GM19397 (cell line): ENCODE measurements at regions not wholly inside any gene's neighbourhood (a gene's known extent, or its start where the extent isn't known, plus 50 kb on each side); places are given as distances from the start of the nearest gene placed in this dataset.
"Not testable (repeated sequence)": the region's sequence is repeated elsewhere in the genome, so short reads cannot be mapped to it uniquely, and the experiment has no call there.

Experiments used
- ATAC-seq: cut with Tn5 transposase; IDR thresholded peaks from one replicate; pipeline ENCODE4 v1.9.1; 2021; ENCODE audit warnings: mild to moderate bottlenecking, moderate library complexity; ENCODE audit not compliant: unreplicated experiment

DNA sequence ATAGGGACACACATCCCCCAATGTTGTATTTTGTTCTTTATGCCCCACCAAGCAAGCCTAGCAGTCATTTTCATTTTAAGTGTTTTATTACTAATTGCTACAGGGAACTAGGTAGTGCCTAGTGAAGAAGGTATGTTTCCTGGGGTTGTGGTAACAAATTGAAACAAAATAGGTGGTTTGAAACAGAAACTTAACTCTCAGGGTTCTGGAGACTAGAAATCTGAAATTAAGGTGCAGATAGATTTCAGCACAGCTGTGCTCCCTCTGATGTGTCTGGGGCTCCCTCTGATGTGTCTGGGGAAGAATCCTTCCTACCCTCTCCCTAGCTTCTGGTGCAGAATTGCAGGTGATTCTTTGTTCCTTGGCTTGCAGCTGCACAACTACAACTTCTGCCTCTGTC, 390.1 kb downstream of the ZFHX3 start:
- peak; percentile 84 for ATAC-seq

DNA sequence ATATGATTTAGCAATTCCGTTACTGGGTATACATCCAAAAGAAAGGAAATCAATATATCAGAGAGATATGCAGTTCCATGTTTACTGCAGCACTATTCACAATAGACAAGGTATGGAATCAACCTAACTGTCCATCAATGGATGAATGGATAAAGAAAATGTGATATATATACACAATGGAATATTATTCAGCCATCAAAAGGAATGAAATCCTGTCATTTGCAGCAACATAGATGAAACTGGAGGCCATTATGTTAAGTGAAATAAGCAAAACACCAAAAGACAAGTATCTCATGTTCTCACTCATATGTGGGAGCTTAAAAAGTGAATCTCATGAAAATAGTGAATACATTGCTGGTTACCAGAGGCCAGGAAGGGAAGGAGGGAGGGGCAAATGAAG, 390.8 kb downstream of the ZFHX3 start:
- ATAC-seq, result no peak

- ATAC-seq, result no peak
Observed at GRCh38 chr16:72654535-72654934, 393.4 kb downstream of the ZFHX3 start.

DNA sequence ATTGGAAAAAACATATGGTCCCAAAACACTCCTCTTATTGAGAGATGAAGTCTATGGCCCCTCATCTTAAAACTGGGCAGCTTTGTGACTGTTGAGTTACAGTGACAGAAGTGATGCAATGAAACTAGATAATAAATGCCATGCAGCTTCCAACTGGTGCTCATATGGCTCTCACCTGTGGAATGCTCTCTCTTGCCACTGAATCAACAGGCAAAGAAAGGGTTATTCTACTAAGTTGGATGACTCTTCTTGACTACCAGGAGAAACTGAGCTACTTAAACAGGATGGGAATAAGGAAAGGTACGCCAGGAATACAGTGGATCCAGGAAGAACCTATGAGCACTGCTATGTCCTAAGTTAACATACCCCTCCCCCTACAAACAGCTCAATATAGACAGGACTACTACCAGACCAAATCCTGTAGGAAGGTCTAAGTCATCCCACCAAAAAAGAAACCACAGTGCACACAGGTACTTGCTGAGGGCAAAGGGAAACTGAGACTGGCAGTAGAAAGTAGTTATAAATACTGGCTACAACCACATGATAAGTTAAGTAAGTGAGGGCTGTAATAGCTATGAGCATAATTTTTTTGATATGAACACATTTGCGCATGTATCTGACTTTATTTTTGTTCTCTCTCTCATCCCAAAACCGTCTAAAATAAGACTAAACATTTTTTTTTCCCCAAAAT, 398.5 kb downstream of the ZFHX3 start:
- no peak for ATAC-seq

GRCh38 chr16:72646615-72647014, 401.3 kb downstream of the ZFHX3 start:
- ATAC-seq, result no peak

- ATAC-seq, result no peak
Observed at GRCh38 chr16:72645538-72645937, 402.4 kb downstream of the ZFHX3 start.

DNA sequence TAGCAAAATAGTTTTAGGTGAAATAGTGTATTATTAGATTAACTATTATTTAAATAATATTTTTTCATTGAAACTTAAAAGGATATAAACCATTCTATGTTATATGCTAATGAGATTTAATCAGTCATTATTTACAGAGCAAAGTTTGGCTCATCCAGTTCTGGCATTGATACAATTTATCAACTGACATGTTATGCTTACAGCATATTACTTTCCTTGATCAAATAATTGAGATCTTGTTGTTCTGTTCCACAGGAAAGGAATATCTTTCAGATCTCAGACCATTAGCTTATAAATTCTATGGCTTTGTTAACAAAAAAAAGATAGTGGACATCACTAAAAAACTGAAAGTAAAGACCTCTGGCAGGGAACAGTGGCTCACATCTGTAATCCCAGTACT, 403.0 kb downstream of the ZFHX3 start:
- no peak for ATAC-seq

DNA sequence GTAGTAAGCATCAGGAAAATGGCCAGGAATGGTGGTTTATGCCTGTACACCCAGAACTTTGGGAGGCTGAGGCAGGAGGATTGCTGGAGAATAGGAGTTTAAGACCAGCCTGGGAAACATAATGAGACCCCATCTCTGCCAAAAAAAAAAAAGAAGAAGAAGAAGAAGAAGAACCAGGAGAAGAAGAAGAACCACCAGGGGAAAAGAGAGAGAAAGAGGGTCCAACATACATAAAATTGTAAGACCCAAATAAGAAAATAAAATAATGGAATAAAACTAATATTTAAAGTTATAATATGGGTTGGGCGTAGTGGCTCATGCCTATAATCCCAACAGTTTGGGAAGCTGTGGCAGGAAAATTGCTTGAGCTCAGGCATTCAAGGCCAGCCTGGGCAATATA, 408.4 kb downstream of the ZFHX3 start:
- ATAC-seq, result no peak

DNA sequence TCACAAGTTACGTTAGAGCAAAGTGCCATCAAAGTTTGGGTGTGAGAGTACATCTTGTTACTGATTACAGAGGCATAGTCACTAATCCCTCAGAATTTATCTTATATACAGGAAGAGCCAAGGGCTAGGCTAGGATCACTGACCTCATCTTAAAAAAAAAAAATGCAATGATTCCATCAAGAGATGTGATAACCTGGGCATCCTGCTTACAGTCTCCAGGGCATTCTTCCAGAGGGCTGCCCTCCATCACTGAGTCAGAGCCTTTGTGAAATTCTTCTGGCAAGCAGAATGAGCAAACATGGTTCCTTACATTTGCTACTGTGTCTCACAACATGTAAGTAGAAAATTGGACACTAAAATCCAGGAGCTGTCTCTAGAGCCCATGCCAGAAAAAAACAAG, 410.6 kb downstream of the ZFHX3 start:
- ATAC-seq, result no peak

- no peak for ATAC-seq
Observed at GRCh38 chr16:72635694-72636093, 412.2 kb downstream of the ZFHX3 start.

- no peak for ATAC-seq
Observed at GRCh38 chr16:72635104-72635503, 412.8 kb downstream of the ZFHX3 start.

GRCh38 chr16:72627182-72627896, 420.6 kb downstream of the ZFHX3 start:
- ATAC-seq, result not testable (repeated sequence)

DNA sequence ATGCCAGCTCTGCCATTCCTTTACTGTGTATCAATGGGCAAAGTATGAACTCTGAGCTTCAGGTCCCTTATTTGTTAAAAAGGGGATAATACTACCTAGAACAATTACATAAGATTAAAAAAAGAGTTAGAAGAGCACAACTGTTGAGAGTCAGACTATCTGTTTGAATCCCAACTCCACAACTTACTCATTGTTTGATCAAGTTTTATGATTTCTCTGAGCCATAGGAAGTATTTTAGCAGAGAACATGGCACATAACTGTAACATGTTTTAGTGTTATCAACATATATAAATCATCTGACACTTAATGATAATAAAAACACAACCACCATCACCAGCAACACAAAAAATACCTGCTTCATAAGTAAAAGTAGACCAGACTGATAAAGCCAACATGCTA, 421.3 kb downstream of the ZFHX3 start:
- no peak for ATAC-seq

DNA sequence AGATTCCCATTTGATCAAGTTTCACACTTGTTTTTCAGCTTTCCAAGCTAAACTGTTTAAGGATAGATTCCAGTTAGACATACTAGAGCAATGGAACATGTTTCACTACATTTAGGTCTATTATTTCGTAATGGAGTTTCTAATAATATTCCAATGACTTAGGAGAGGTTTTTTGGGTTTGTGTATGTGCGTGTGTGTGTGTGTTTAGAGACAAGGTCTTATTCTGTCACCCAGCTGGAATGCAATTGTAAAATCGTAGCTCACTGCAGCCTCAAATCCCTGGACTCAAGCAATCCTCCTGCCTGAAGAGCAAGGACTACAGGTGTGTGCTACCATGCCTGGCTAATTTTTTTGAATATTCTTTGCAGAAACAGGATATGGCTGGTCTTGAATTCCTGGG, 426.3 kb downstream of the ZFHX3 start:
- no peak for ATAC-seq

GRCh38 chr16:72620853-72621252, 427.1 kb downstream of the ZFHX3 start:
- ATAC-seq, result no peak

DNA sequence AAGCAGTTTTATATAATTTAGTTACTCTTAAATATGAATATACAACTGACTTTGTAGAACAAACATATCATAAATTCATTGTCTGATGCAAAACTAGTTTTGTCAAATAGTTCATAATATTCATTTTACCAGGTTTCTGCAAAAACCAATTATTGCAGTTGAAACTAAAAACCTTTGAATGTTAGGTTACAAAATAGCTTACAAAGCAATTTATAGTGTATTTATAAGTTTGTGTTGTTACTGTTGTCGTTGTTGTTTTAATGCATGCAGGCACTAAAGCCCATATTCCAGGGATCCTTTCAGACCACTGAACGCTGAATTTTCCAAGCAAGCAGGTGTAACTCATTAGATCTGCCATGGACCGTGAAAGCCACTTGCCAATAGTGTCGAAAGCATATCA, 427.6 kb downstream of the ZFHX3 start:
- no peak for ATAC-seq

DNA sequence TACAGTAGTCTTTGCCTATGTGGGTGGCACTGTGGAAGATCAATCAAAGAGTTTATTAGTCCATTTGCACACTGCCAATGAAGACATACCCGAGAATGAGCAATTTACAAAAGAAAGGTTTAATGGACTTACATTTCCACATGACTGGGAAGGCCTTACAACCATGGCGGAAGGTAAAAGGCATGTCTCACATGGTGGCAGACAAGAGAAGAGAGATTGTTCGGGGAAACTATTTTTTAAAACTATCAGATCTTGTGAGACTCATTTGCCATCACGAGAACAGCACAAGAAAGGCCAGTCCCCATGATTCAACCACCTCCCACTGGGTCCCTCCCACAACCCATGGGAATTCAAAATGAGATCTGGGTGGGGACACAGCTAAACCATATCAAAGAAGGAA, 432.1 kb downstream of the ZFHX3 start:
- ATAC-seq, result no peak

GRCh38 chr16:72612718-72613117, 435.2 kb downstream of the ZFHX3 start:
- ATAC-seq, result no peak

GRCh38 chr16:72612256-72612655, 435.7 kb downstream of the ZFHX3 start:
- ATAC-seq, result no peak

DNA sequence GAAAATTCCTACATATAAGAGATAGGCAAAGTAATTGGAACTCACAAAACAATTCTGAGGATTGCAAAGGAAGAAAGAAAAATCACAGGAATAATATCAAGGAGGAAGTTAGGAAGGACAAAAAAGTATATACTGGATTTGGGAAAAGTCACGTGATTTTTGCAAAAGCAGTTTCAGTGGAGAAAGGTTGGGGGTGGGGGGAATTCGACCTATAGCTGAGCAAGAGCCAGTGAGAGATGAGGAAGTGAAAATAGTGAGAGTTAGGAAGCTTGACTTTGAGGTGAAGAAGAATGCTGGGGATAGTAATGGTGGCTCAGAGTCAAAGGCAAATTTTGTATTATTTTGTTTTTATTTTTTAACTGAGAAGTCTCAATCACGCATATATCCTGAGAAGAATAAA, 438.0 kb upstream of the PMFBP1 start:
- ATAC-seq, result no peak

DNA sequence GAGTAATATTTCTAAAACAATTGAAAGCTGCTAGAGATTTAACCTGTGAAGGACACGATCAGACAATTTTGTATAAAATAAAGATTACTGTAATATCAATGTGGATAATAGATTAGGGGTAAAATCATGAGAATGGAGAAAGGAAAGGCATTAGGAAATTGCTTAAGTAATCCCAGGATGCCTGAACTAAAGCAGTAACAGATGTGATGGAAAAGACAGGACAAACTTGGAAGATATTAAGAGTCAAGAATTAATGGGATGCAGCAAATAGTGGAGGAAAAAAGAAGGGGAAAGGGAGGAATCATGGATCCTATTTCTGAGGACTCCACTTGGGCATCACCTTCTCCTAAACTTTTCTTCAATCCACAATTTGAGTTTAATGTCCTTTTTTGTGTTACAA, 437.1 kb upstream of the PMFBP1 start:
- no peak for ATAC-seq

DNA sequence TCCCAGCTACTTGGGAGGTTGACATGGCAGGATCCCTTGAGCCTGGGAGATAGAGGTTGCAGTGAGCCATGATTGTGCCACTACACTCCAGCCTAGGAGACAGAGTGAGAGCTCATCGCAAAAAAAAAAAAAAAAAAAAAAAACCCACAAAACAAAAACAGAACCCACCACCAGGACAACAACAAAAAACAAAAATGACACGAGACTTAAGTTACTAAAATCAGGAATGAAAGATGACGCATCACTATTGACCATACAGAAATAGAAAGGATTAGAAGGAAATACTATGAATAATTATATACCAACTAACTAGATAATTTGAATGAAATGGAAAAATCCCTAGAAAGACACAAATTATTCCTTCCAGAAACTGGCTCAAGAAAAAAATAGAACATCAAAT, 432.4 kb upstream of the PMFBP1 start:
- no peak for ATAC-seq

DNA sequence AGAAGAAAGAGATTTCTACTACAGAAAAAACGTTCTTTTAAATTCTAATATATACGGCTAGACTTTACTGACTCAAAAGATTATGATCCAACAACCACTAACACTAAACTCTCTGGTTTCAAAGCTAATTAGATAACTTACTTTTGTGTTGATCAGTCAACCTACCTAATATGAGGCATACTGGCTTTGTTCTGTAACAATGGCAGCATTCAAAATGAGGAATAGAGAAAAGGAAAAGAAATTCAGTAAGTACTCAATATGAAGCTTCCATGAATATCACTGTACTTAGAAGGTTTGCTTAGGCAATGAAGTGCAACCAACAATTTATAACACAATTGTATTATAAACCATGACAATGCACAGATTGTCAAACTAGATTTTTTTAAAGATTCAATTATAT, 430.5 kb upstream of the PMFBP1 start:
- ATAC-seq, result no peak
